ENCODE measurements at regions not wholly inside any gene's neighbourhood (a gene's known extent, or its start where the extent isn't known, plus 50 kb on each side); places are given as distances from the start of the nearest gene placed in this dataset.
"Not testable (repeated sequence)": the region's sequence is repeated elsewhere in the genome, so short reads cannot be mapped to it uniquely, and the experiment has no call there.

DNA sequence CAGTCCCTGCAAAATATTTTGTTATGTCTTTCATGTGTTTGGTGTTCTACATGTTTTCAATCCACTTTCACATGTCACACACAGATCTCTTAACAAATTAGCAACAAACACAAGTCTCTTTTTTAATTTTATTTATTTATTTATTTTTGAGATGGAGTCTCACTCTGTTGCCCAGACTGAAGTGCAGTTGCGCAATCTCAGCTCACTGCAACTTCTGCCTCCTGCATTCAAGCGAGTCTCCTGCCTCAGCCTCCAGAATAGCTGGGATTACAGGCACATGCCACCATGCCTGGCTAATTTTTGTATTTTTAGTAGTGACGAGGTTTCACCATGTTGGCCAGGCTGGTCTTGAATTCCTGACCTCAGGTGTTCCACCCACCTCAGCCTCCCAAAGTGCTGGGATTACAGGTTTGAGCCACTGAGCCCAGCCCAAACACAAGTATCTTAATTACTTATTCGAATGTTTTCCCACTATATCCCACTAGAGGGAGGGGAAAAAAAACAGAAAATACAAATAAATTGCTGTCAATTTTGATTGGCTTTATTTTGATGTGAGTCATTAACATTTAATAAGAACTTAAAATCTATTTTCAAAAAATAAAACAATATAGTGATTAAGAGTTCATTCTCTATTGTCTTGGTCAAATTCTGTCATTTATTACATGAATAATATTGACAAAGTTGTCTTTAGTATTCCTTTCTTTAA is 1641.0 kb upstream of the CELF4 start:
- not testable (repeated sequence) for DNase-seq

- no peak for DNase-seq
These were observed 1640.1 kb upstream of the CELF4 start for GRCh38 chr18:39205565-39206195.

- no peak for DNase-seq
These were observed 1634.6 kb upstream of the CELF4 start for GRCh38 chr18:39200153-39200552.

GRCh38 chr18:39199231-39199855 is 1633.7 kb upstream of the CELF4 start:
- no peak for DNase-seq

DNA sequence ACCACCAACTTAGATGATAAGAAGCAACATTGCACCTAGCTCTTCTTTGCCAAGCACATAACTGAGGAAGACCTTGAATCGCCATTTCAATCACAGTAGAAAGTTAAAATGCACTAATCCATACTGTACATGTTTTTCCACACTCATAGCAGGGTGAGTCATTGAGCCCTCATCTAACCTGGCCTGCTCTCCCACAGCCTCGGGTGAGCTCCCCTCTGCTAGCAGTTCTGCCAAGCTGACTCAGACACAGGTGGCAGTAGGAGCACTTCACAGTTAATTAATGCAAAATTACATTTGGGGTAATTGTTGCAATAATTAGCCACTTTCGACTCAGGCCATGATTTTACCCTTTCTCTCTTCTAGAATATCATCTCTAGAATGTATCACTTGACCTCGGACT is 1632.8 kb upstream of the CELF4 start:
- no peak for DNase-seq

DNA sequence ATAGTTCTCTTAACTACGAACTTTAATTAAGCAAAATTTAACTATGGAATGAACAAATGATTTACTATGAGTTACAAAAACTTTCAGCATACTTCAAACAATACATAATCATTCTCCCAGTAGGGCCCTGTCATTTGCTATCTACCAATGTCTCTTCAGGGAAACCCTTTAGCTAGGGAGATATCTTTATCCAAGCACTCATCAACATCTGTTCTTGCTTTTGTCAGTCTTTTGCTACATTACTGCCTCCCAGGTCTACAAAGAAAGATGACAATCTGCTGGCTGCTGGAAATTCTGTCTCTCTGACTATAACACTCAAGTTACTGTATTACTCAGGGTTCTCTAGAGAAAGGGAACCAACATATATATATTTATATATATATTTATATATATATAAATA is 1626.3 kb upstream of the CELF4 start:
- no peak for DNase-seq

GRCh38 chr18:39191058-39191457 is 1625.5 kb upstream of the CELF4 start:
- DNase-seq: no peak

DNA sequence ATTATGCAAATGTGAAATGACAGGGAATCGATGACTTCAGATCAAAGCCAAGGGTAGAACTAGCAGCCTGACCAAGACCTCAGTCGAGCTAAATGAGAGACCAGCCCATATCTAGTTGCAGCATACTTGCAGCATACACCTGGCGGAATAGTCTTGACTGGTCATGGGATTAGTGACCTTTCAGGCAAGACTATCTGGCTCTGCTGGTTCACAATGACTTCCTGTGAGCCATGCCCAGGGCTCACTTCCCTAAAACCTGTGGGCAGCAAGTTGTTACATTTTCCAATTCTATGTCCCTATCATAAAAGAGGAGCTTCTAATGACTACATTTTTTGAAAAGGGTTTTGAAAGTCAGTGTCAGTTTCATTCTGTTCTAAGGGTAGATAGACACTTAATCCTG is 1624.9 kb upstream of the CELF4 start:
- no peak for DNase-seq

GRCh38 chr18:39188278-39188677 is 1622.7 kb upstream of the CELF4 start:
- no peak for DNase-seq

GRCh38 chr18:39186008-39186407 is 1620.4 kb upstream of the CELF4 start:
- no peak for DNase-seq

DNA sequence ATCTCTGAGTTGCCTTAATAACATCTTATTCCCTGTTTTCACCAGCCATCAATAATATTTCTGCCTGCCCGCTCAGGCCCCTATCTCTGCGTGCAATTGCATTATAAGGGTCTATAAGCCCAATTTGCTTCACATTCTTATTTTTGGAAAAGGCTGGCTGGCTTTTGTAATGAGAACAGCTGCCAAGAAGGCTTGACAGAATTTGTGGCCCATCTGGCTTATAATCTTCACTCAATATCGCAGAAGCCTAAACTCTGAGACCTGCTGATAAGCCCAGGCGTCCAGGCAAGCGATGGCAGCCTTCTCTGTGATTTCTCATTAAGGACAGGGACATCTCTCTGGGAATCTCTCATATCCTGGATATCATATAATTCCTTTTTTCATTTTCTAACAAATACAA is 1618.6 kb upstream of the CELF4 start:
- no peak for DNase-seq

- DNase-seq: no peak
These were observed 1612.6 kb upstream of the CELF4 start for GRCh38 chr18:39178166-39178565.

- DNase-seq: no peak
These were observed 1607.3 kb upstream of the CELF4 start for GRCh38 chr18:39172695-39173421.

DNA sequence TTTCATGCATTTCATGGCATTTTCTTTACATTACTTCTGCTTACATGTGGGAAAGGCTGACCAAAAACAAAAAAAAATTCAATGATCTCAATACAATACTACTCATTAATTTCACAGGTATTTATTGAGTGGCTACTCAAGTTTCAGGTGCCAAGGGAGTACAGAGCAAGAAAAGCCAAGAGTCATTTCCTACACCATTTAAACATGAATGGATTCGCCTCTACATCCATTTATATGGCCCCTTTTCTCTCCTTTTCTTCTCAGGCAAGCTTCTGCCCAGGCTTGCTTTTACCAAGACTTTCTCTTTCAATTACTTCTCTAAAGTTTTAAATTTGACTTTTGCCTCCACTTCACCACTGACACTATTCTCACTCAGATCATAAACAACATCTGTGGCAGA is 1603.1 kb upstream of the CELF4 start:
- no peak for DNase-seq

- no peak for DNase-seq
These were observed 1602.4 kb upstream of the CELF4 start for GRCh38 chr18:39167990-39168389.

DNA sequence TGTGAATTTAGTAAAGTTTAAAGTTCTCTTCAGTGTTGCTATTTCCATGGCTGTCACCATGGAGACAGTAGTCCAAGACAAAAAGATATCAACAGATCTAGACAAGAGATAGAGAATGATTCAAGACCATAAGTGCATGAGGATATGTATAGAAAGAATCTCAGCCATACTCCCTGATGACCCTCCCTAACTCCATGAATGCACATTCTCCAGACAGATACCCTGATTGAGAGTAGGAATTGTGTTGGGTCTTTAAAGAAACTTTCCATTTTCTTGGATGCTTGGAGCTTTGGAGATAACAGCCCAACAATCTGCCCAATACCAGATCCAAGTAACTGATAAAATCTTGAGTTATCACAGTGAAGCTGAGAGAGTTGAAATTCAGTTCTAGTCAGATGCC is 1601.2 kb upstream of the CELF4 start:
- DNase-seq: no peak

GRCh38 chr18:39162013-39162827 is 1596.6 kb upstream of the CELF4 start:
- DNase-seq: no peak

GRCh38 chr18:39149211-39149806 is 1583.7 kb upstream of the CELF4 start:
- no peak for DNase-seq

- DNase-seq: no peak
These were observed 1568.7 kb upstream of the CELF4 start for GRCh38 chr18:39134255-39134654.

GRCh38 chr18:39127538-39127937 is 1561.9 kb upstream of the CELF4 start:
- DNase-seq: not testable (repeated sequence)

- no peak for DNase-seq
These were observed 1548.2 kb upstream of the CELF4 start for GRCh38 chr18:39113790-39114189.

DNA sequence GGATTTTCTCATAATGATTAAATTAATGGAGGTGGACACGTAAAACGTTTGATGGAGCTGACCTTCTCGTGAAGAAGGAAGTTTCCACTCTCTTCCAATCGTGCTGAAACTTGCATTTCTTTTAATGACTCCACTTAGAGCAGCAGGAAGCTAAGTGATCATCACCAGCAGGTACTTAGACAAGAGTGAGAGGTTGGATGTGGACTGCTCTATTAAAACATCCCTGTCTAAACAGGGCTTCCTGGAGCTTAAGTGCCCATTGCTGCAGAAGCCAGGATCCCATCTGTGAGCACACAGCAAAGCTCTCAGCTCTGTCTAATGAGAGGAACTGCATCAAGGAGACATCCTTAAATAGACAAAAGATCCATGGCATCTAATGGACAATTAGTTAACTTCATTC is 1539.5 kb upstream of the CELF4 start:
- DNase-seq: no peak

All from stimulated activated CD4-positive, alpha-beta T cell treated with anti-CD3 and anti-CD28 coated beads, Interleukin-1b, Interleukin-23, amount 100 ng/mL, for 48 hours (primary cell).